OCI-LY7 (cell line): ENCODE measurements at regions not wholly inside any gene's neighbourhood (a gene's known extent, or its start where the extent isn't known, plus 50 kb on each side); places are given as distances from the start of the nearest gene placed in this dataset.

Experiments
- BruUV-seq: library from RNA; stranded (reverse); fragments of 400-500 nt; replicated peaks from 2 replicates; lab custom pipeline; 2021; lab: Mats Ljungman, UMichigan
- CTCF ChIA-PET: fragments of 300-600 bp; sonication (Branson Sonifier 250); formaldehyde crosslinking; loops from one replicate; lab custom pipeline; 2022; ENCODE audit warnings: antibody characterized with exemption; ENCODE audit not compliant: unreplicated experiment; lab: Charles Lee
- POLR2A ChIA-PET: fragments of 300-600 bp; sonication (Branson Sonifier 250); formaldehyde crosslinking; loops from one replicate; lab custom pipeline; 2022; ENCODE audit warnings: antibody characterized with exemption; lab: Charles Lee
- DNase-seq: peaks from one replicate; pipeline ENCODE4 v3.0.0-alpha.2; 2015; ENCODE audit warnings: low spot score
- H2AFZ ChIP-seq: fragments of 200-600 bp; sonication (generic), shearing (Covaris generic); 2 replicates; pipeline ENCODE4 v1.6.1; 2014; ENCODE audit warnings: mild to moderate bottlenecking, antibody characterized with exemption, low read length, moderate library complexity
- H3K27ac ChIP-seq: fragments of 200-600 bp; sonication (generic); 2 replicates; pipeline ENCODE4 v1.5.1; 2014; ENCODE audit warnings: mixed run types, low read depth, mild to moderate bottlenecking, moderate library complexity, low read length, inconsistent platforms; ENCODE audit not compliant: poor library complexity, severe bottlenecking
- H3K36me3 ChIP-seq: fragments of 200-600 bp; sonication (generic); 2 replicates; pipeline ENCODE4 v1.6.1; 2014; ENCODE audit warnings: mild to moderate bottlenecking, antibody characterized with exemption, low read length, moderate library complexity, mixed read lengths; ENCODE audit not compliant: insufficient read depth
- H3K4me1 ChIP-seq: fragments of 200-600 bp; sonication (generic); 2 replicates; pipeline ENCODE4 v1.5.1; 2014; ENCODE audit warnings: mild to moderate bottlenecking, low read length; ENCODE audit not compliant: insufficient read depth, poor library complexity, severe bottlenecking
- H3K4me2 ChIP-seq: fragments of 200-600 bp; sonication (generic); 2 replicates; pipeline ENCODE4 v1.6.1; 2014; ENCODE audit warnings: mild to moderate bottlenecking, low read length
- H3K4me3 ChIP-seq: fragments of 200-600 bp; sonication (generic); 2 replicates; pipeline ENCODE4 v1.5.1; 2014; ENCODE audit warnings: mild to moderate bottlenecking, low read depth, low read length; ENCODE audit not compliant: poor library complexity, severe bottlenecking
- H3K79me2 ChIP-seq: fragments of 200-600 bp; sonication (generic); 2 replicates; pipeline ENCODE4 v1.6.1; 2016; ENCODE audit warnings: low read depth, mild to moderate bottlenecking, low read length, moderate library complexity, mixed read lengths; ENCODE audit not compliant: insufficient read depth
- H3K9me2 ChIP-seq: fragments of 200-600 bp; sonication (generic); 2 replicates; pipeline ENCODE4 v1.6.1; 2016; ENCODE audit warnings: mild to moderate bottlenecking, low read length, mixed read lengths; ENCODE audit not compliant: insufficient read depth
- H3K9me3 ChIP-seq: fragments of 200-600 bp; sonication (generic); 2 replicates; pipeline ENCODE4 v1.6.1; 2014; ENCODE audit warnings: mild to moderate bottlenecking, mixed run types, low read length, mixed read lengths
- H4K20me1 ChIP-seq: fragments of 200-600 bp; sonication (generic); 2 replicates; pipeline ENCODE4 v1.6.1; 2014; ENCODE audit warnings: mild to moderate bottlenecking, antibody characterized with exemption, low read length, moderate library complexity, mixed read lengths; ENCODE audit not compliant: insufficient read depth
- EZH2phosphoT487 ChIP-seq: fragments of 200-600 bp; sonication (generic); IDR thresholded peaks from 2 replicates; pipeline ENCODE4 v1.6.1; 2018; ENCODE audit warnings: low read depth, borderline replicate concordance, mild to moderate bottlenecking, mixed run types, antibody characterized with exemption, low read length, moderate library complexity, mixed read lengths
- intact Hi-C: fragments of 100-400 bp; cut with micrococcal nuclease; formaldehyde crosslinking; loops from one replicate; pipeline ENCODE4 v1.10.0; 2022; ENCODE audit not compliant: unreplicated experiment
- TF ChIP-seq, protein P1 (sequence below): fragments of 200-600 bp; sonication (generic); conservative IDR thresholded peaks from 2 replicates; pipeline ENCODE4 v1.5.1; 2014; ENCODE audit warnings: mild to moderate bottlenecking, antibody characterized with exemption, low read length, moderate library complexity, mixed read lengths

DNA sequence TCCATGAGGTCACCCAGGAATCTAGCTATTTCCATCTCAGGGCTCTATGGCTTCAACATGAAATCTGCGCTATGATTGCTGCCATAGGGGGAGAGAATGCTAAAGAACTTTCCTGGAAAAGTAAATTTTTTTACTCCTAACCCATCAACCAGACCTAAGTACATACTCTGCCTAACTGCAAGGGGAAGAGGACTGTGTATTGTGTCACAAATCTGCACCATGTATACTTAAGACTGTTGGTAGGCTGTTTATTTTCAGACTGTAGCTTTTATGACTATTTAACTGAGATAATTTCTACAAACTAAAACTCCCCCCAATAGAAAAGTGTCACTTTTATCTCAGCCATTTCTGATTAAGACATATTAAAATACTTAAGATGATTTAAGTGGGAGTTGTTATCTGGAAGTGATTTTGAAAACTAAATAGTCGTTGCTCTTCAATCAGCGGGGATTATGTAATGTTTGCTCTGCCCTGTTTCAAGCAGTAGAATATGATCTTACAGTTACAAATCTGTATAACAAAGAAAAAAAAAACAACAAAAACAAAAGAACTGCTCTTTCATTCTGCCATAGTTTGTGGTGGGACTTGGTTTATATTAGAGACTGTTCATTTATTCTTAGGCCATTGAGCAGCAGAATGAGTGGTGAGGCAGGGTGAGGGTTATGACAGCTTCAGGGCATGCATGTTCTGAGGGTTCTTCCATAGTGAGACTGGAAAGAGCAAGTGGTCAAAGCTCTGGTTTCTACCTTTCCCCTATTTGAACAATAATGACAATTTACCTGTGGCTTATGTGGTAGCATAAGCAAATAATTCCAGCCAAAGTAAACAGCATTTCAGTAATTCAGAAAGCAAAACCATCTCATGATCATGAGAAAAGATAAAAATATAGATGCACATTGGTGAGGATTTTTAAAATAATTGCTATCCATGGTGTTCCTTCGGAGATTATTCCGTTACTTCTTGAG is 126.3 kb upstream of the CEP162 start:
- Histone ChIP-seq H4K20me1 (no peaks in the 10 kb centered on the region), H3K79me2 (no peaks in the 10 kb centered on the region), H3K4me1 (no peaks in the 10 kb centered on the region), H3K4me2 (no peak overlapping the region), H3K4me3 (no peak overlapping the region), H3K36me3 (no peaks in the 10 kb centered on the region), H3K9me2 (no peaks in the 10 kb centered on the region), H2AFZ (no peak overlapping the region), H3K9me3 (no peaks in the 10 kb centered on the region), H3K27ac (no peak overlapping the region)
- CTCF ChIA-PET, result no interaction called here
- no TSS peak for BruUV-seq
- TF ChIP-seq, protein P1, sequence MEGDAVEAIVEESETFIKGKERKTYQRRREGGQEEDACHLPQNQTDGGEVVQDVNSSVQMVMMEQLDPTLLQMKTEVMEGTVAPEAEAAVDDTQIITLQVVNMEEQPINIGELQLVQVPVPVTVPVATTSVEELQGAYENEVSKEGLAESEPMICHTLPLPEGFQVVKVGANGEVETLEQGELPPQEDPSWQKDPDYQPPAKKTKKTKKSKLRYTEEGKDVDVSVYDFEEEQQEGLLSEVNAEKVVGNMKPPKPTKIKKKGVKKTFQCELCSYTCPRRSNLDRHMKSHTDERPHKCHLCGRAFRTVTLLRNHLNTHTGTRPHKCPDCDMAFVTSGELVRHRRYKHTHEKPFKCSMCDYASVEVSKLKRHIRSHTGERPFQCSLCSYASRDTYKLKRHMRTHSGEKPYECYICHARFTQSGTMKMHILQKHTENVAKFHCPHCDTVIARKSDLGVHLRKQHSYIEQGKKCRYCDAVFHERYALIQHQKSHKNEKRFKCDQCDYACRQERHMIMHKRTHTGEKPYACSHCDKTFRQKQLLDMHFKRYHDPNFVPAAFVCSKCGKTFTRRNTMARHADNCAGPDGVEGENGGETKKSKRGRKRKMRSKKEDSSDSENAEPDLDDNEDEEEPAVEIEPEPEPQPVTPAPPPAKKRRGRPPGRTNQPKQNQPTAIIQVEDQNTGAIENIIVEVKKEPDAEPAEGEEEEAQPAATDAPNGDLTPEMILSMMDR, result no peak
- no peak for TF ChIP-seq EZH2phosphoT487
- no peak for DNase-seq
- POLR2A ChIA-PET, result no interaction called here
- intact Hi-C loops, result no loop called here

DNA sequence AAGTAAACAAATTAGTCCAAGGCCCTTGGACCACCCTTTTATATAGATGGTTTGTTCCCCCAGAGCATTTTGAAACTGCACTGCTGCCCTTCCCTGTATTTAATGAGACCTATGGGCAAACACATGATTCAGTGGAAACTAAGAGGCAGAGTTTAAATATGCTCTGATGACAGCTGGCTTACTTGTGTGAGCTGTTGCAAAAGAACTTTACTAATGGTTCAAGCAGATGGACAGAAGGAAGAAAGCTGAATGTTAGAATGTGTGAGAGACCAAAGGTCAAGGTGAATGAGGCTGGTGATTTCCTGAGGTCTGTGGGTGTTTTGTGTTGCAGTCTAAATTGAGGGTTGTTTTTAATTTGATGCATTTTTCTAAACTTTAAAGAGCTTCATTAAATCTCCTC is 123.0 kb upstream of the CEP162 start:
- POLR2A ChIA-PET, result interaction anchor here (0.8 kb wide), 1 partner anchor 10 kb away, joined by 3 read pairs; no protein-coding TSS in a partner anchor
- no peak overlapping the region for H3K4me3 ChIP-seq
- no peaks in the 10 kb centered on the region for H3K9me3 ChIP-seq
- no peaks in the 10 kb centered on the region for H4K20me1 ChIP-seq
- H3K4me1 ChIP-seq, result no peaks in the 10 kb centered on the region
- BruUV-seq, result no TSS peak
- no peaks in the 10 kb centered on the region for H3K36me3 ChIP-seq
- H3K9me2 ChIP-seq, result no peaks in the 10 kb centered on the region
- TF ChIP-seq EZH2phosphoT487, result no peak
- TF ChIP-seq, protein P1, result no peak
- no peak overlapping the region for H3K27ac ChIP-seq
- CTCF ChIA-PET, result no interaction called here
- no peak for DNase-seq
- intact Hi-C loops, result no loop called here
- H3K79me2 ChIP-seq, result no peaks in the 10 kb centered on the region
- no peak overlapping the region for H2AFZ ChIP-seq
- no peak overlapping the region for H3K4me2 ChIP-seq

DNA sequence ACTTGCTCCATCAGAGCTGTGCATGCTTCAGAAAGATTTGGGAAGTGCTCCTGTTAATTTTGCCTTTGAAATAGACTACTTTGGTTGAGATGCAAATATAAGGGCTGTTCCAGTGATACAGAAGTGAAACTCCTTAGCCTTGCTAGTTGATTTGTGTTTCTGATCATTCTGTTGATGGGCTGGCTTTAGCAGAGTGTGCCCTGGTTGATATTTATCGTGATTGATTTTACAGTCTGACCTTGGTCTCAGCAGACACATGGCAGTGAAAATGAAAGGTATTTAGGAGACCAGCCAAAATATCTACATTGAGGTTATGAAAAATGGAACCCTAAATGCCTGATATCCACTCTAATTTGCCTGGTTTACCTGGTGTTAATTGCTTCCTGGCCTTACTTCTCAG is 122.1 kb upstream of the CEP162 start:
- Histone ChIP-seq H2AFZ (no peak overlapping the region), H3K9me2 (no peaks in the 10 kb centered on the region), H3K9me3 (no peaks in the 10 kb centered on the region), H3K4me2 (no peak overlapping the region), H3K79me2 (no peaks in the 10 kb centered on the region), H3K36me3 (no peaks in the 10 kb centered on the region), H3K4me1 (no peaks in the 10 kb centered on the region), H3K27ac (no peak overlapping the region), H4K20me1 (no peaks in the 10 kb centered on the region), H3K4me3 (no peak overlapping the region)
- no TSS peak for BruUV-seq
- intact Hi-C loops, result no loop called here
- no peak for DNase-seq
- ChIA-PET CTCF (no interaction called here), POLR2A (no interaction called here)
- no peak for TF ChIP-seq EZH2phosphoT487
- TF ChIP-seq, protein P1, result no peak
